ENCODE measurements at regions not wholly inside any gene's neighbourhood (a gene's known extent, or its start where the extent isn't known, plus 50 kb on each side); places are given as distances from the start of the nearest gene placed in this dataset.

- no peaks in the 10 kb centered on the region for H3K9me3 ChIP-seq
- no peak overlapping the region for H3K4me3 ChIP-seq
- TF ChIP-seq POLR2A (IDR thresholded peaks at IDR 0.05), result no peak
- no peaks in the 10 kb centered on the region for H3K27me3 ChIP-seq
- no peak overlapping the region for H3K27ac ChIP-seq
- no peaks in the 10 kb centered on the region for H3K4me1 ChIP-seq
- no peaks in the 10 kb centered on the region for H3K36me3 ChIP-seq
- DNase-seq, result no peak
Observed at GRCh38 chrX:145729635-145730034, 88.0 kb upstream of the SLITRK2 start.

DNA sequence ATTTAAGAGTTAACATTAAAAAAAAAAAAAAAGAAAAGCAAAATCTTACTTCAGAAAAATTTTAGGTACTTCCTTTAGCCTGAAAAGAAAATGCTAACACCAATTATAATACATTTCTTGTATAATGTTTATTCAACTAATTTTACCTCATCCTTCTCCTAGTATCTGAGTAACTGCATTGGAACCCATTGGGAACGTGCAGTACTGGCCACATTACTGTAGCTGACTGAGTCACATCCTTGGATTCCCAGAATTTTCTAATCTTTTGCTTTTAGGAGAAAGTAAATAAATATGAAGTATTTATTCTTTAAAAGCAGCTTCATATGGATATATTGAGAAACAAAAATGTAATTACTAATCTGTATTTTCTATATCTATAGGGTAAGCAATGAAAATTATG lies 82.6 kb upstream of the SLITRK2 start:
- H3K27me3 ChIP-seq, result no peaks in the 10 kb centered on the region
- H3K36me3 ChIP-seq, result no peaks in the 10 kb centered on the region
- DNase-seq, result no peak
- H3K4me1 ChIP-seq, result no peaks in the 10 kb centered on the region
- TF ChIP-seq POLR2A (IDR thresholded peaks at IDR 0.05) (no peak), CTCF (IDR thresholded peaks at IDR 0.05) (no peak)
- no peak overlapping the region for H3K27ac ChIP-seq
- no peak overlapping the region for H3K4me3 ChIP-seq
- H3K9me3 ChIP-seq, result no peaks in the 10 kb centered on the region

DNA sequence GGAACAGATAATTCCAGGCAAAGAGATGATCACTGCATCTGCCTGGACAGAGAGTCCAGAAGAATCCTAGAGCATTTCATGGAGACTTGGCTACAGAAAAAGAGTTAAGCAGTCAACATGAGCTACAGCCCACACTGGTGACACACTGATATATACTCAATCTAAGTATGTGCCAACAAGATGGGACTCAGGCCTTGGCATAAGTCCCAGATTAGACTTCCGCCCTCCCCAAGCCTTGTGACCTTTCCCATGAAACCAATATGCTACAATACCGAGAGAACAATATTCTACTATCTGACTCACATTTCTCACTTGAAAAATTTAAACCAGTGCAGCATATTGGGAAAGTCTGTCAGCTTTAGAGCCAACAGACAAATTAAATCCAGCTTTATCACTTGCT lies 65.7 kb upstream of the SLITRK2 start:
- DNase-seq, result no peak
- Histone ChIP-seq H3K27me3 (no peaks in the 10 kb centered on the region), H3K36me3 (no peaks in the 10 kb centered on the region), H3K9me3 (no peaks in the 10 kb centered on the region), H3K27ac (no peak overlapping the region), H3K4me3 (no peak overlapping the region), H3K4me1 (no peaks in the 10 kb centered on the region)
- TF ChIP-seq POLR2A (IDR thresholded peaks at IDR 0.05), result no peak
- TF ChIP-seq CTCF (IDR thresholded peaks at IDR 0.05), result no peak

Data from Peyer's patch (tissue), 4 donors.